ENCODE measurements at regions not wholly inside any gene's neighbourhood (a gene's known extent, or its start where the extent isn't known, plus 50 kb on each side); places are given as distances from the start of the nearest gene placed in this dataset.

- BruUV-seq (replicated peaks), result no TSS peak
- H3K9me3 Mint-ChIP-seq (ENCODE audit: low read depth, unreplicated experiment), result peaks cover 11% of the 10 kb centered on the region
- no peaks in the 10 kb centered on the region for H3K36me3 Mint-ChIP-seq (ENCODE audit: insufficient read depth, unreplicated experiment)
- no peak overlapping the region for H3K27ac Mint-ChIP-seq (ENCODE audit: unreplicated experiment)
- H3K4me1 Mint-ChIP-seq (ENCODE audit: low read depth, unreplicated experiment), result no peaks in the 10 kb centered on the region
- no peak overlapping the region for H3K4me3 Mint-ChIP-seq (ENCODE audit: low read depth, unreplicated experiment)
- TF ChIP-seq, protein P1, sequence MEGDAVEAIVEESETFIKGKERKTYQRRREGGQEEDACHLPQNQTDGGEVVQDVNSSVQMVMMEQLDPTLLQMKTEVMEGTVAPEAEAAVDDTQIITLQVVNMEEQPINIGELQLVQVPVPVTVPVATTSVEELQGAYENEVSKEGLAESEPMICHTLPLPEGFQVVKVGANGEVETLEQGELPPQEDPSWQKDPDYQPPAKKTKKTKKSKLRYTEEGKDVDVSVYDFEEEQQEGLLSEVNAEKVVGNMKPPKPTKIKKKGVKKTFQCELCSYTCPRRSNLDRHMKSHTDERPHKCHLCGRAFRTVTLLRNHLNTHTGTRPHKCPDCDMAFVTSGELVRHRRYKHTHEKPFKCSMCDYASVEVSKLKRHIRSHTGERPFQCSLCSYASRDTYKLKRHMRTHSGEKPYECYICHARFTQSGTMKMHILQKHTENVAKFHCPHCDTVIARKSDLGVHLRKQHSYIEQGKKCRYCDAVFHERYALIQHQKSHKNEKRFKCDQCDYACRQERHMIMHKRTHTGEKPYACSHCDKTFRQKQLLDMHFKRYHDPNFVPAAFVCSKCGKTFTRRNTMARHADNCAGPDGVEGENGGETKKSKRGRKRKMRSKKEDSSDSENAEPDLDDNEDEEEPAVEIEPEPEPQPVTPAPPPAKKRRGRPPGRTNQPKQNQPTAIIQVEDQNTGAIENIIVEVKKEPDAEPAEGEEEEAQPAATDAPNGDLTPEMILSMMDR (IDR thresholded peaks at IDR 0.05; ENCODE audit: unreplicated experiment), result no peak
- no peaks in the 10 kb centered on the region for H3K27me3 Mint-ChIP-seq (ENCODE audit: unreplicated experiment)
- intact Hi-C loops (cut with micrococcal nuclease; ENCODE audit: unreplicated experiment), result no loop called here
- CTCF ChIA-PET, result no interaction called here
- DNase-seq, result no peak
These were observed 1300.0 kb upstream of the FAM98A start for GRCh38 chr2:34899079-34899478.

DNA sequence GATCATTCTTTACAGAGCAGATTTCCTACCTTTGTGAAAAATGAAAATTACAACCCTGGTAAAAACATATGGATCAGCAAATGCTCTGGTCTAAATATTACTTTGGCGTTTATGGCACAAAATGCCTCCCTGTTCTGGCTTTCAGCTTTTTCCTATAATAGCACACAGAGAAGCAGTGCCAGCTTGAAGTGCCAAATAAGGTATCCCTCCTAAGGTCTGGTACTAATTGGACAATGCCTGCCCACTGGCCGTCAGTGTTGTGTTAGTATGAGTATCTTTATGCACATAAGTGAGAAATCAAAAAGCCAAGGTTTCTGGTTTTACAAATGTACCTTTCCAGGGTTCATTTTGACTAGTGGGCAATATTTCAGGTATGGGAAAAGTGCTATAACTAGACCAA, 1293.7 kb upstream of the FAM98A start:
- CTCF ChIA-PET, result no interaction called here
- no TSS peak for BruUV-seq (replicated peaks)
- intact Hi-C loops (cut with micrococcal nuclease; ENCODE audit: unreplicated experiment), result no loop called here
- Mint-ChIP-seq H3K27ac (ENCODE audit: unreplicated experiment) (no peak overlapping the region), H3K27me3 (ENCODE audit: unreplicated experiment) (no peaks in the 10 kb centered on the region), H3K36me3 (ENCODE audit: insufficient read depth, unreplicated experiment) (no peaks in the 10 kb centered on the region), H3K4me3 (ENCODE audit: low read depth, unreplicated experiment) (no peak overlapping the region), H3K9me3 (ENCODE audit: low read depth, unreplicated experiment) (no peaks in the 10 kb centered on the region), H3K4me1 (ENCODE audit: low read depth, unreplicated experiment) (no peaks in the 10 kb centered on the region)
- TF ChIP-seq, protein P1 (IDR thresholded peaks at IDR 0.05; ENCODE audit: unreplicated experiment), result no peak
- DNase-seq, result no peak

- intact Hi-C loops (cut with micrococcal nuclease; ENCODE audit: unreplicated experiment), result no loop called here
These were observed 1293.2 kb upstream of the FAM98A start for GRCh38 chr2:34892256-34892655.

GRCh38 chr2:34875091-34875745, 1276.1 kb upstream of the FAM98A start:
- no peak overlapping the region for H3K4me3 Mint-ChIP-seq (ENCODE audit: low read depth, unreplicated experiment)

More at GRCh38 chr2:34892256-34892655, 1293.2 kb upstream of the FAM98A start:
- H3K27ac Mint-ChIP-seq (ENCODE audit: unreplicated experiment), result no peak overlapping the region
- H3K4me3 Mint-ChIP-seq (ENCODE audit: low read depth, unreplicated experiment), result no peak overlapping the region
- H3K4me1 Mint-ChIP-seq (ENCODE audit: low read depth, unreplicated experiment), result no peaks in the 10 kb centered on the region
- CTCF ChIA-PET, result no interaction called here
- BruUV-seq (replicated peaks), result no TSS peak
- no peaks in the 10 kb centered on the region for H3K9me3 Mint-ChIP-seq (ENCODE audit: low read depth, unreplicated experiment)
- H3K27me3 Mint-ChIP-seq (ENCODE audit: unreplicated experiment), result no peaks in the 10 kb centered on the region
- TF ChIP-seq, protein P1 (IDR thresholded peaks at IDR 0.05; ENCODE audit: unreplicated experiment), result no peak
- H3K36me3 Mint-ChIP-seq (ENCODE audit: insufficient read depth, unreplicated experiment), result no peaks in the 10 kb centered on the region
- no peak for DNase-seq

More at GRCh38 chr2:34875091-34875745, 1276.1 kb upstream of the FAM98A start:
- Mint-ChIP-seq H3K9me3 (ENCODE audit: low read depth, unreplicated experiment) (peaks cover 3% of the 10 kb centered on the region), H3K27me3 (ENCODE audit: unreplicated experiment) (no peaks in the 10 kb centered on the region), H3K36me3 (ENCODE audit: insufficient read depth, unreplicated experiment) (no peaks in the 10 kb centered on the region), H3K4me1 (ENCODE audit: low read depth, unreplicated experiment) (no peaks in the 10 kb centered on the region), H3K27ac (ENCODE audit: unreplicated experiment) (no peak overlapping the region)
- TF ChIP-seq, protein P1 (IDR thresholded peaks at IDR 0.05; ENCODE audit: unreplicated experiment), result no peak
- no peak for DNase-seq
- no TSS peak for BruUV-seq (replicated peaks)
- CTCF ChIA-PET, result no interaction called here
- intact Hi-C loops (cut with micrococcal nuclease; ENCODE audit: unreplicated experiment), result no loop called here
